ENCODE measurements at regions not wholly inside any gene's neighbourhood (a gene's known extent, or its start where the extent isn't known, plus 50 kb on each side); places are given as distances from the start of the nearest gene placed in this dataset.

DNA sequence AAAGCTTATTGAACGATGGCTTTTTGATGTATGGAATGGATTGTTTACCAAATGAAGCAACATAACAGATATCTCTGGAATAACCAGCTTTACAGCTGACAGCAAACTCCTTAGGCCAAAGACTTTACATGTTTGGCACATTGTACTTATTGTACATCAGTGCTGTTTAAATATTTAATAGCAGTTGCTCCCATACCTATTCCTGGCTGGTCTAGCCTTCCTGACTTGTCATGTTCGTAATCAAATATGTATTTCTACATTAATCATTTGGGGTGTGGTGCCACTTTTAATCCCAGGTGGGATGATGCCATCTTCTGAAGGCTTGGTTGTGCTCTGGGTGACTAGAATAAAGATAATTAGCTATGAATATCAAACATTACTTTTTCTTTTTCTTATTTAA lies 67.4 kb upstream of the FRY start:
- no peak for DNase-seq

DNA sequence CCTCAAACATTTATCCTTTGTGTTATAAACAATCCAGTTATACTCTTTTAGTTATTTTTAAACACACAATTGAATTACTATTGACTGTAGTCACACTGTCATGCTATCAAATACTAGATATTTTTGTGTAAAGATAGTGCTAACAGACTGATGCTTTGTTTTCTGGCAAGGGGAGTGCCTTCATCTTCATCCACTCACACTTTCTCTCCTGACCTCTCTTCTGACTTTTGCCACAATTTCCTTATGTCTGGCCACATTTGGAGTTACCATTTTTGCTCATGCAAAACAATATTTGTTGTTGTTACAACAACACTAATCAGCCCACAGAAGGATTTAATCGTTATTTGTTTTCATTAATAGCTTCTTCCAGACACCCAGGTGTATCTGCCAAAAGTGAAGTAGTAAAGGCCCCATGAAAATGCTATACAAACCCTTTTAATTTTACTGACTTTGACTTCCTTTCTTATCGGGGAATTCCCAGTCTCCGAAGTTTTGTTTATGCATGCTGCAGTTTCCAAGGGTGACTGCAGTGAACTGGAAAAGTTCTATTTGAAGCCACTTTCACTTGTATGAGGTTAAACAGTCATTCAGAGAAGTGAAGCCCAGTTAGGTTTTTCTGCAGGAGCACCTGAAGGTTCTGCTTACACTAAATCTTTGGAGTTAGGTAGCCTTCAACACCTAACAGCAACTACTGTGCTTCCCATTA lies 66.1 kb upstream of the FRY start:
- DNase-seq, result no peak

DNA sequence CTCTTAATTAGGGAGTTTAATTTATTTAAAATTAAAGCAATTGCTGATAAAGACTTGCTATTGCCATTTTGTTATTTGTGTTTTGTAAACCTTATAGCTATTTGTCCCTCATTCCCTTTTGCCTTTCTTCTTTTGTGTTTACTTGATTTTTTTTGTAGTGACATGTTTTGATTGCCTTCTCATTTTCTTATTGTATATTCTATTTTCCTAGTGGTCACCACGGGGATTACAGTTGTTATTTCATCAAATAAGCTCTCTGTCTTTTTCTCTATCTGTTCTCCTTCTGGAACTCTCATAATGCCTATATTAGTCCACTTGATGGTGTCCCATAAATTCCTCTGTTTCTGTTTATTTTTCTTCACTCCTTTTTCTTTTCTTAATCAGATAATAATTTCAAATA lies 64.4 kb upstream of the FRY start:
- no peak for DNase-seq

DNA sequence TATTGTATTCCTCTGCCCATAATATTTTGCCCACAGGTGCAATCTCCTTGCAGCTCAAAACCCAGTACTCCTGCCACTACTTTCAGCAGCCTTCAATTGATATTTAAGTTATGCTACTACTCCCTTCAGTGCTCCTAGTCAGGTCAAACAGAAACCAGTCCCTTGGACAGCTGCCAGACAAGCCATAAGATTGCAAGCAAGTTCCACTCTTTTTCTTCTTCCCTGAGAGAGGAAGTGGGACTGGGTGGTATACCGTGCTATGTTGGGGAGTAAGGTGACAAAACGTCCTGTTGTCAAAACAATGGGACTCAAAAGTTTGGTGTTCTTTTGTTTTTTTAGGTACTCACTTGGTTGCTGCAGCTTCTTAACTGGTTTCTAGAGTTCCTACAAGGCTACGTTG lies 63.1 kb upstream of the FRY start:
- DNase-seq, result no peak

DNA sequence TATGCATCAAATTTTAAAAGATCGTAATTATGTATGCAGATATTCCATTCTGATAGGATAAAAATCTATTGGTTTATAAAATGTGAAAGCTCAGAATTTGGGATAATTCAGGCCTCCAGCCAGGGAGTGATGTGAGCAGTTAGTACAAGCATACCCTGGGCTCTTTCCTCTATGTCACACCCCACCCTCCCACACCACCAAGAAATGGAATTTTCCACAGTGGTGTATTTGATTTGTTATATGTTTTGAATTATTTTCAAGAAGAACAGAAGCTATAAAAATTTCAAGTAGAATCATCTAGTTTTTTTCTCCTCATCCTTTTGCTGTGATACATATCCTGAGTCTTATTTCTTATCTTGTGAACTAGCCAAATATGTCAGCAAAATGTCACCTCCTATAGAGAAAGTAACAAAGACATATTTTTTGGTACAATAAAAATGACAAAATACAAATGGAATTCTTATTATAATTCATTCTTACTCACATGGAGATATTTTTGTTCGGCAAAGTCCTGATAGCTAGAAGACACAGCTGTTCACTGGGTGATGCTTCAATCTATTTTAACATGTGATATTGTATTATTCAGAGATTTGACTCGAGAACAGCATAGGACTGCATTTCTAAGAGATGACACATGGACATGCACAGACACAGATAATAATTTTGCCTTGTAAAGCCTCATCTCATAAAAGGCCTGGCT lies 61.2 kb upstream of the FRY start:
- no peak for DNase-seq

DNA sequence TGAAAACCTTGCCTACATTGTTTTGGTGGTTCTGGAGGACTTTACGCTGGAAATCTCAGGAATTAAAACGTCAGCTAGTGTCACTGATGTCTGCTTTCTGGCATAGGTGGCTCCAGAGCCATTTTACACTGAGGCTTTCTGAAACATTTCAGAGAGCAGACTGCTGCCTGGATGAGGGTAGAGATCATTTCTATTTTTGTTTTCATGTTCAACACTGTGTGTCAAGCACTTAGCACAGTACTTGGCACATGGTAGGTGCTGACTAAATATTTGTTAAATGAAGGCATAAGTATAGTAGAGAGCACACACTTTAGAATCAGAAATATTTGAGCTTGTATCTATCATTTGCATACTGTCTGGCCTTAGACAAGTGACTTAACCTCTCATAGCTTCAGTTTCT lies 59.1 kb upstream of the FRY start:
- no peak for DNase-seq

DNA sequence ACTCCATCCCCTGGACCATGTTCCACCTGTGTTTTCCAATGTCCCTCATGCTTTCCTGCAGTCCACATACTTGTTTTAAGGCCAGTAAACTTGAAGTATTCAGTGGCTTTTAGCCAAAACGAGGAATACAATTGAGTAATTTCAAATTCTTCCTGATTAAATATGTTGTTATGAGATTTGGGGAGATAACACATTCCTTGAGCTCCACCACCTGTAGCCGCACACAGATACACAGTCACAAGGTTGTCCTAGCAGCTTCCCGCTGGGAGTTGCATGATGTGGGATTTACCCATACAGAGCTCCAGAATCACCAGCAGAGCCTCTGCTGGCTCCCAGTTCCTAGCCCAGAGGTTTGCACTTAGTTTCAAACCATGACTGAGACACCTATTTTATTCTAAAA lies 53.6 kb upstream of the FRY start:
- no peak for DNase-seq

DNA sequence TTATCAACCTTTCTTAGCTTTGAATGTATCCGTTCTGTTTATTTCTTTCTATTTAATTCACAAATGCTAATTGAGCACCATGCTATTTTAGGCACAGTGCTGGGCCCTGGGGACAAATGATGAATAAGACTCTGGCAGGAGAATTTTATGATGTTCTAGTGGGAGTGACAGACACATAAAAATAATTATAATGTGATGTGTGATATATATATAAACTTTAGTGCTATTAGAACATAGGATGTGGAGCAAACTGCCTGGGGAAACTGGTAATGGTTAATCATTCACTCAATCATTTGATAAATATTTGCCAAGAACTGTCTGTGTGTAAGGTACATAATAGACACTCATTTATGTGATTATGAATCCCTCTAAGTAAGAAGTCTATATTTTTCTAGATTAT lies 50.7 kb upstream of the FRY start:
- DNase-seq, result no peak
